PC-3 (cell line): ENCODE measurements at regions not wholly inside any gene's neighbourhood (a gene's known extent, or its start where the extent isn't known, plus 50 kb on each side); places are given as distances from the start of the nearest gene placed in this dataset.

Experiments used
- CTCF ChIP-seq: fragments of 300-600 bp; sonication (generic); conservative IDR thresholded peaks from 2 replicates; pipeline ENCODE4 v1.5.1; 2017; ENCODE audit warnings: antibody characterized with exemption, low read depth, mild to moderate bottlenecking, low read length
- EZH2 ChIP-seq: fragments of 300-600 bp; sonication (generic); IDR thresholded peaks from one replicate; pipeline ENCODE4 v1.6.1; 2017; ENCODE audit warnings: antibody characterized with exemption, mild to moderate bottlenecking, low read length; ENCODE audit not compliant: unreplicated experiment
- EZH2phosphoT487 ChIP-seq: fragments of 300-600 bp; sonication (generic); IDR thresholded peaks from 2 replicates; pipeline ENCODE4 v1.6.1; 2018; ENCODE audit warnings: mild to moderate bottlenecking, antibody characterized with exemption, low read length, borderline replicate concordance

GRCh38 chr1:193418745-193419058 lies 232.3 kb upstream of the B3GALT2 start:
- TF ChIP-seq CTCF (no peak), EZH2phosphoT487 (no peak), EZH2 (no peak)
